HG03175 (cell line): ENCODE measurements at regions not wholly inside any gene's neighbourhood (a gene's known extent, or its start where the extent isn't known, plus 50 kb on each side); places are given as distances from the start of the nearest gene placed in this dataset.

ENCODE experiments used
- ATAC-seq: cut with Tn5 transposase; IDR thresholded peaks from one replicate; pipeline ENCODE4 v1.9.1; 2021; ENCODE audit warnings: mild to moderate bottlenecking, moderate library complexity; ENCODE audit not compliant: unreplicated experiment

DNA sequence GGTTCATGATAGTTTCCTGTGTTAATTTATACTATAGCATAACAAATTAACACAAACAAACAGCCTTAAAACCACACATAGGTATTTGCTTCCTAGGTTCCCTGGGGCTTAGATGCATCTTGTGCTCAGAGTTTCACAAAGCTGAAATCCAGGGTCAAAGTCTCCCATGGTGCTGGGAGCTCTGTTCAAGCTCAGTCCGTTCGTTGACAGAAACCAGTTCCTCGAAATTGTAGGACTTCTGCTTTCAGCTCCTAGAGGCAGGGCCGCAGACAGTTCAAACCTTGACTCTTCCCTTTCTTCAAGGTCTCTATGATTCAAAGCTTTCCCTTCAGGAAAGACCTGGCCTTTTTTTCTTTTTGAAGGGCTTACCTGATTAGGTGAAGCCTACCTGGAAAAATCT lies 90.5 kb downstream of the VSTM2A start:
- no peak for ATAC-seq

DNA sequence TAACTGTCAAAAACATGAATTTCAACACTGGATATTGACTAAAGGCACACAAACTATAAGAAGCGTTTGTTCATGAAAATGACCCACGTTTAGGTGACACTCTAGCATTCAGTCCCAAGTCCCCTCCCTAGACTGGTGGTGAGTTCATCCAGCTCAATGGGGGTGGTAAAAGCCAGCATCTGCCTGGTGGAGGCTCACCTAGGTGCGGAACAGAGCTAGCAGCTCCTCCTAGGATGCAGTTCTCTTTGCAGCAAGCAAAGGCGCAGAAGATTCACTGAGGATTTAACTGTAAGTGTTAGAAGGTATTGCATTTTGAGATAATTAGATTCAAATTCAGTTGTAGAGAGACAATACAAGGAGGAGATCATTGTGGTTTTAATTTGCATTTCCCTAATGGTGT lies 87.6 kb downstream of the VSTM2A start:
- no peak for ATAC-seq

DNA sequence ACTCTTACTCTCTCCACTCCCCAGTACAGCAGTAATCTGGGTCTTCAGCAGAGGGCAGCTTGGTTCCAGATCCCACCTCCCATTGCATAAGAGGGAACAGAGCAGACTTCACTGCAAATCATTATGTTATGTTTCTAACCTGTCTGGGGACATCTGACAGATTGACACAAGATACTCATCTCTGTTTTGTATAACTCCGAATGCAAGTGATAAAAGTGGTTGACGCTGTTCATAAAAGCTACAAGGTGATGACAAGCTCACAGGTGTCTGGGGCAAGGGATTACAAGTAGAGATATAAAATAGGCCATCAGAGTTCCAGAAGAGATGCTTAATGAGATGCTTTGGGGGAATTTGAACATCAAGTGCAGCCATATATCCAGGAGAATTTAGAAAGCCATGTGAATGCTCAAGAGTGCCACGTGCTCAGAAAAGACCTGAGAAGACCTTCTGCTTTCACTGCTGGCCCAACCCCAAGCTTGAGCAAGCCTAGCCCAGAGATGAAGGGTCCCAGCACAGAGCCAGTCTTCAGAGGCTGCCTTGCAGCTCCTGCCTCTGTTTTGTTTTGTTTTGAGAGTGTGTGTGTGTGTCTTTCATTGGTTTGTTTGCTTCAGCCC lies 80.6 kb downstream of the VSTM2A start:
- ATAC-seq, result no peak
